Erythroblast (primary cell): ENCODE measurements at regions not wholly inside any gene's neighbourhood (a gene's known extent, or its start where the extent isn't known, plus 50 kb on each side); places are given as distances from the start of the nearest gene placed in this dataset.

Experiments
- GATA1 ChIP-seq: IDR thresholded peaks from 2 replicates; pipeline ENCODE4 v1.6.1; 2011; ENCODE audit warnings: low read depth, mild to moderate bottlenecking, control low read depth, low read length, moderate library complexity
- POLR2A ChIP-seq: IDR thresholded peaks from 2 replicates; pipeline ENCODE4 v1.6.1; 2011; ENCODE audit warnings: mild to moderate bottlenecking, low read length

DNA sequence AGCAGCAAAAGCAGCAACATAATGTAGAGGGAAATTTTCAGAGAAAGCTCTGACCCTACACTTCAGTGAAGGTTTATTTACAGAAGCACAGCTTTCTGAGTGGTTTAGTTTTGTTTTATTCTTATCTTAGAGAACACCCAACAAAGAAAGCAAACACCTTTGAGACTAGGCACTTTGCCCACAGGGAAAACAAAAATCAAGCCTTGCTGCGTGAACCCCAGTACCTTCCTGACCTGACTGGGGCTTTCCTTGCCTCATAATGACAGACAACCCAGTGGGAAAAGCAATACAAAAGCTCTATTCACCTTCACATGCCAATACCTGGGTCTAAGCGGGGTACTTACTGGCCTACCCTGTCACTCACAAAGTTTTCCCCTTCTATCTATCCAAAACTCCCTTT, 189.8 kb downstream of the HINT1 start:
- TF ChIP-seq POLR2A (no peak), GATA1 (no peak)
